ENCODE measurements at regions not wholly inside any gene's neighbourhood (a gene's known extent, or its start where the extent isn't known, plus 50 kb on each side); places are given as distances from the start of the nearest gene placed in this dataset.

DNA sequence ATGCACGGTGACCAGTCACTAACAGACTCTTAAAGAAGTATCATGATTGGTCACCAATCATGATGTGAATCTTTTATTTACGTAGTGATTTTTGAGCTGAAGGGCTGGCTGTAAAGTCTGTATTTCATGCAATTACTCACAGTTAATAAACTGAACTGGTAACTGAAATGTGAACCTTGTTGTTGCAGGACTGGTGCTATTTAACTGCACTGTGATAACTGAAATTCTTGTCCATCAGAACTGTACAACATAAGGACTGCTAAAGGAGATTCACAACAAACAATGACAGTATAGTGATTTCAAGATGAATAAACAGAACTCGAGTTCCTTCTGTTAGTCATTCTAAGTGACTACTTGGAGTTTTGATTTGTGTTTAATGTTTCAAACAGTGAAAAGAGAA, 316.6 kb downstream of the TPBG start:
- TF ChIP-seq EP300 (IDR thresholded peaks at IDR 0.05) (no peak), CTCF (IDR thresholded peaks at IDR 0.05) (no peak), KDM5A (IDR thresholded peaks at IDR 0.05) (no peak), POLR2A (IDR thresholded peaks at IDR 0.05; ENCODE audit: low read length) (no peak), FOXS1 (CRISPR knock-in tag; IDR thresholded peaks at IDR 0.05) (no peak)
